Caco-2 (cell line): ENCODE measurements at regions not wholly inside any gene's neighbourhood (a gene's known extent, or its start where the extent isn't known, plus 50 kb on each side); places are given as distances from the start of the nearest gene placed in this dataset.

Experiments used
- BruUV-seq: library from RNA; stranded (reverse); fragments of 400-500 nt; replicated peaks from 2 replicates; lab custom pipeline; 2021; lab: Mats Ljungman, UMichigan
- CTCF ChIA-PET: fragments of 300-600 bp; sonication (Branson Sonifier 250); formaldehyde crosslinking; loops from one replicate; lab custom pipeline; 2022; ENCODE audit warnings: antibody characterized with exemption; lab: Charles Lee
- POLR2A ChIA-PET: fragments of 300-600 bp; sonication (Branson Sonifier 250); formaldehyde crosslinking; loops from one replicate; lab custom pipeline; 2022; ENCODE audit warnings: antibody characterized with exemption; lab: Charles Lee
- DNase-seq, 2 experiments: peaks; one replicate each; pipeline versions ENCODE4 v3.0.0 to v3.0.0-alpha.2; 2020 to 2022
- H3K27me3 ChIP-seq: replicated peaks from 2 replicates; pipeline ENCODE4 v1.6.0; 2011; ENCODE audit warnings: low read length; ENCODE audit not compliant: control insufficient read depth, insufficient read depth
- H3K36me3 ChIP-seq: 2 replicates; pipeline ENCODE4 v1.5.1; 2011; ENCODE audit warnings: low read length; ENCODE audit not compliant: control insufficient read depth, insufficient read depth
- H3K4me1 ChIP-seq: fragments of 250-450 bp; sonication (Bioruptor Pico); 2 replicates; pipeline ENCODE4 v1.5.1; 2020; ENCODE audit warnings: mild to moderate bottlenecking
- H3K4me3 ChIP-seq: 2 replicates; pipeline ENCODE4 v1.5.1; 2011; ENCODE audit warnings: low read depth, mild to moderate bottlenecking, control low read depth, low read length
- H3K9me3 ChIP-seq: fragments of 250-450 bp; sonication (Bioruptor Pico); 2 replicates; pipeline ENCODE4 v1.5.1; 2020; ENCODE audit warnings: mild to moderate bottlenecking, moderate library complexity
- H3K27ac Mint-ChIP-seq: one replicate; pipeline ENCODE4 v1.8.0; 2022; ENCODE audit warnings: mixed read lengths; ENCODE audit not compliant: unreplicated experiment
- H3K27me3 Mint-ChIP-seq: one replicate; pipeline ENCODE4 v1.8.0; 2022; ENCODE audit warnings: mixed read lengths; ENCODE audit not compliant: insufficient read depth, unreplicated experiment
- H3K36me3 Mint-ChIP-seq: one replicate; pipeline ENCODE4 v1.8.0; 2022; ENCODE audit warnings: mild to moderate bottlenecking, mixed read lengths; ENCODE audit not compliant: insufficient read depth, unreplicated experiment
- H3K4me1 Mint-ChIP-seq: one replicate; pipeline ENCODE4 v1.8.0; 2022; ENCODE audit warnings: low read depth, mixed read lengths; ENCODE audit not compliant: unreplicated experiment
- H3K4me3 Mint-ChIP-seq: one replicate; pipeline ENCODE4 v1.8.0; 2022; ENCODE audit warnings: mild to moderate bottlenecking, moderate library complexity, mixed read lengths; ENCODE audit not compliant: unreplicated experiment
- H3K9me3 Mint-ChIP-seq: one replicate; pipeline ENCODE4 v1.8.0; 2022; ENCODE audit warnings: mixed read lengths; ENCODE audit not compliant: unreplicated experiment
- CTCF ChIP-seq, 2 experiments: fragments of 200-600 bp in 1 of 2; IDR thresholded peaks; 1 replicate in 1 of 2; 2 replicates in 1 of 2; pipeline versions ENCODE4 v1.5.1 to v1.8.0; 2011 to 2022; ENCODE audit warnings: antibody characterized with exemption in 1 of 2, control low read depth in 1 of 2, inconsistent platforms in 1 of 2, low read depth in 1 of 2, low read length in 1 of 2, mild to moderate bottlenecking in 1 of 2, moderate library complexity in 1 of 2; ENCODE audit not compliant: insufficient read depth in 1 of 2, severe bottlenecking in 1 of 2, unreplicated experiment in 1 of 2
- intact Hi-C: fragments of 100-400 bp; cut with micrococcal nuclease; formaldehyde crosslinking; loops from one replicate; pipeline ENCODE4 v1.10.0; 2022; ENCODE audit not compliant: unreplicated experiment

- no TSS peak for BruUV-seq
- Mint-ChIP-seq H3K36me3 (no peaks in the 10 kb centered on the region), H3K4me1 (no peaks in the 10 kb centered on the region), H3K9me3 (no peaks in the 10 kb centered on the region), H3K27me3 (no peaks in the 10 kb centered on the region), H3K27ac (no peak overlapping the region), H3K4me3 (no peak overlapping the region)
- no peak overlapping the region for H3K4me3 ChIP-seq
- POLR2A ChIA-PET: no interaction called here
- DNase-seq: no peak
- CTCF ChIA-PET: no interaction called here
- peaks cover 11% of the 10 kb centered on the region for H3K4me1 ChIP-seq
- H3K27me3 ChIP-seq: no peaks in the 10 kb centered on the region
- no peak for TF ChIP-seq CTCF (IDR thresholded peaks at IDR 0.05; ENCODE audit: insufficient read depth in 1 of 2, low read depth in 1 of 2, low read length in 1 of 2, severe bottlenecking in 1 of 2, unreplicated experiment in 1 of 2)
- no peaks in the 10 kb centered on the region for H3K9me3 ChIP-seq
- intact Hi-C loops: no loop called here
- H3K36me3 ChIP-seq: no peaks in the 10 kb centered on the region
Observed at GRCh38 chr9:38158628-38159027, 89.6 kb upstream of the SHB start.

GRCh38 chr9:38157711-38158110 lies 88.7 kb upstream of the SHB start:
- BruUV-seq: no TSS peak
- Histone ChIP-seq H3K4me1 (peaks cover 16% of the 10 kb centered on the region), H3K27me3 (no peaks in the 10 kb centered on the region), H3K4me3 (no peak overlapping the region), H3K36me3 (no peaks in the 10 kb centered on the region), H3K9me3 (no peaks in the 10 kb centered on the region)
- Mint-ChIP-seq H3K9me3 (no peaks in the 10 kb centered on the region), H3K4me1 (no peaks in the 10 kb centered on the region), H3K4me3 (no peak overlapping the region), H3K27ac (no peak overlapping the region), H3K36me3 (no peaks in the 10 kb centered on the region), H3K27me3 (no peaks in the 10 kb centered on the region)
- no peak for DNase-seq
- POLR2A ChIA-PET: no interaction called here
- no peak for TF ChIP-seq CTCF (IDR thresholded peaks at IDR 0.05; ENCODE audit: insufficient read depth in 1 of 2, low read depth in 1 of 2, low read length in 1 of 2, severe bottlenecking in 1 of 2, unreplicated experiment in 1 of 2)
- CTCF ChIA-PET: no interaction called here
- intact Hi-C loops: no loop called here

GRCh38 chr9:38154501-38155421 lies 85.7 kb upstream of the SHB start:
- no peak overlapping the region for H3K4me3 Mint-ChIP-seq
- no TSS peak for BruUV-seq
- no peak for DNase-seq
- H3K27me3 Mint-ChIP-seq: no peaks in the 10 kb centered on the region
- CTCF ChIA-PET: interaction anchor here (0.7 to 1.6 kb wide), 2 partner anchors 12 to 243 kb away, joined by 4 read pairs; no protein-coding TSS in a partner anchor
- H3K27me3 ChIP-seq: no peaks in the 10 kb centered on the region; the same call in 1 of the 2 replicates
- H3K4me1 ChIP-seq: peaks cover 16% of the 10 kb centered on the region
- no peaks in the 10 kb centered on the region for H3K9me3 ChIP-seq
- no peaks in the 10 kb centered on the region for H3K4me1 Mint-ChIP-seq
- no peaks in the 10 kb centered on the region for H3K36me3 Mint-ChIP-seq
- POLR2A ChIA-PET: no interaction called here
- no peaks in the 10 kb centered on the region for H3K36me3 ChIP-seq
- no peaks in the 10 kb centered on the region for H3K9me3 Mint-ChIP-seq
- H3K4me3 ChIP-seq: no peak overlapping the region
- intact Hi-C loops: no loop called here
- no peak overlapping the region for H3K27ac Mint-ChIP-seq
- TF ChIP-seq CTCF (IDR thresholded peaks at IDR 0.05; ENCODE audit: insufficient read depth in 1 of 2, low read depth in 1 of 2, low read length in 1 of 2, severe bottlenecking in 1 of 2, unreplicated experiment in 1 of 2): no peak
